ENCODE measurements at regions not wholly inside any gene's neighbourhood (a gene's known extent, or its start where the extent isn't known, plus 50 kb on each side); places are given as distances from the start of the nearest gene placed in this dataset.

- DNase-seq (peak; percentile 3), ATAC-seq (ENCODE audit: low read depth) (no peak)
- H3K27me3 ChIP-seq (ENCODE audit: control insufficient read depth, insufficient read depth, low read length): no peaks in the 10 kb centered on the region
- no peak overlapping the region for H3K9ac ChIP-seq (ENCODE audit: low read depth, low read length)
- H3K9me1 ChIP-seq (ENCODE audit: insufficient read depth, low read length): no peaks in the 10 kb centered on the region
- no CpG with 5 or more reads among the region's 3 CpGs for WGBS, 2 experiments (ENCODE audit: extremely low coverage in 2 of 2, insufficient read length in 1 of 2)
- H4K20me1 ChIP-seq (ENCODE audit: insufficient read depth, low read length): no peaks in the 10 kb centered on the region
- no peaks in the 10 kb centered on the region for H3K79me1 ChIP-seq (ENCODE audit: low read depth in 1 of 2, low read length in 2 of 2)
- H2AK5ac ChIP-seq (ENCODE audit: low read depth, low read length): no peak overlapping the region
- BruUV-seq (replicated peaks): no TSS peak
- no peaks in the 10 kb centered on the region for H3K36me3 ChIP-seq (ENCODE audit: control insufficient read depth, insufficient read depth, low read length)
- H2BK120ac ChIP-seq (ENCODE audit: low read depth, low read length): no peak overlapping the region
- H3K4ac ChIP-seq (ENCODE audit: low read depth, low read length): no peak overlapping the region
- ChIA-PET POLR2A (ENCODE audit: unreplicated experiment) (no interaction called here), CTCF (no interaction called here)
- H3K4me2 ChIP-seq (ENCODE audit: low read depth, low read length): no peak overlapping the region
- H3K18ac ChIP-seq (ENCODE audit: low read depth, low read length): no peak overlapping the region
- no peak overlapping the region for H3K14ac ChIP-seq (replicated peaks; ENCODE audit: low read depth, low read length)
- no peak overlapping the region for H2AK9ac ChIP-seq (replicated peaks; ENCODE audit: low read depth, low read length, poor library complexity)
- H3K9me3 ChIP-seq (ENCODE audit: control insufficient read depth, insufficient read depth, low read length): no peaks in the 10 kb centered on the region
- TF ChIP-seq FOS (IDR thresholded peaks at IDR 0.05; ENCODE audit: low read depth, low read length): no peak
- TF ChIP-seq CEBPB (IDR thresholded peaks at IDR 0.05; ENCODE audit: low read depth, low read length): no peak
- no peak for TF ChIP-seq USF2 (IDR thresholded peaks at IDR 0.05; ENCODE audit: low read depth, low read length)
- no peak for TF ChIP-seq NFE2L2 (IDR thresholded peaks at IDR 0.05; ENCODE audit: low read depth, low read length)
- TF ChIP-seq CTCF (conservative IDR thresholded peaks at IDR 0.05; ENCODE audit: low read depth, low read length): no peak
- no peak for TF ChIP-seq MAFK (IDR thresholded peaks at IDR 0.05; ENCODE audit: low read depth, low read length)
- TF ChIP-seq POLR2A (IDR thresholded peaks at IDR 0.05; ENCODE audit: low read depth, low read length): no peak
- TF ChIP-seq MAZ (IDR thresholded peaks at IDR 0.05; ENCODE audit: borderline replicate concordance, low read depth, low read length): no peak
- TF ChIP-seq RFX5 (IDR thresholded peaks at IDR 0.05; ENCODE audit: low read depth, low read length): no peak
- TF ChIP-seq RCOR1 (IDR thresholded peaks at IDR 0.05; ENCODE audit: insufficient replicate concordance, low read length): no peak
- TF ChIP-seq RAD21 (IDR thresholded peaks at IDR 0.05; ENCODE audit: low read length): no peak
- H3K23ac ChIP-seq (ENCODE audit: low read depth, low read length): no peak overlapping the region
- no peak overlapping the region for H2BK20ac ChIP-seq (ENCODE audit: low read depth, low read length)
- H2BK5ac ChIP-seq (ENCODE audit: low read depth, low read length, poor library complexity, severe bottlenecking): no peak overlapping the region
- no peak overlapping the region for H4K8ac ChIP-seq (ENCODE audit: low read depth in 2 of 2, low read length in 2 of 2)
- H3K4me3 ChIP-seq (ENCODE audit: insufficient read depth, low read depth, low read length): no peak overlapping the region
- in situ Hi-C loops (cut with MboI; ENCODE audit: low sequenced_read_pairs) (no loop called here), intact Hi-C loops (cut with micrococcal nuclease) (loop anchor here (10.0 kb wide), 1 partner anchor 267 kb away; no protein-coding TSS in a partner anchor), dilution Hi-C loops (cut with HindIII; ENCODE audit: low sequenced_read_pairs, unreplicated experiment) (no loop called here)
- no peak overlapping the region for H3K27ac ChIP-seq (ENCODE audit: insufficient read depth, low read length)
- no peak overlapping the region for H4K5ac ChIP-seq (ENCODE audit: low read depth, low read length)
- peaks cover 2% of the 10 kb centered on the region; the same call in 1 of the 2 replicates for H3K4me1 ChIP-seq (ENCODE audit: control insufficient read depth, insufficient read depth, low read length)
- no peak overlapping the region for H2BK15ac ChIP-seq (ENCODE audit: low read depth, low read length)
- no peak overlapping the region for H3K56ac ChIP-seq (ENCODE audit: extremely low read depth, insufficient read depth, low read length)
- no peak overlapping the region for H4K91ac ChIP-seq (ENCODE audit: insufficient read depth, low read depth, low read length)
- H2AFZ ChIP-seq (replicated peaks; ENCODE audit: low read length, poor library complexity): no peak overlapping the region
These were observed 105.8 kb upstream of the GAP43 start for GRCh38 chr3:115517457-115518050.
